Adrenal gland (tissue), 5 donors: ENCODE measurements at regions not wholly inside any gene's neighbourhood (a gene's known extent, or its start where the extent isn't known, plus 50 kb on each side); places are given as distances from the start of the nearest gene placed in this dataset.

ENCODE experiments used
- CTCF ChIP-seq, 6 experiments: fragments of 450-650 bp in 4 of 6; fragments of 200-600 bp in 2 of 6; sonication (generic) in 1 of 6; IDR thresholded peaks; 1 replicate in 5 of 6; 2 replicates in 1 of 6; pipeline versions ENCODE4 v1.5.1 to v1.8.0; 2016 to 2021; ENCODE audit warnings: antibody characterized with exemption in 6 of 6, mild to moderate bottlenecking in 2 of 6, moderate library complexity in 1 of 6
- POLR2A ChIP-seq, 2 donors: fragments of 450-650 bp; IDR thresholded peaks; one replicate each; pipeline ENCODE4 v1.6.1; 2017; ENCODE audit warnings: antibody characterized with exemption in 2 of 2, mild to moderate bottlenecking in 2 of 2, moderate library complexity in 1 of 2
- donor health status: DM: no; HTN: no; CAD: no.

- TF ChIP-seq CTCF (IDR thresholded peaks at IDR 0.05) (no peak), POLR2A (IDR thresholded peaks at IDR 0.05) (no peak)
Observed at GRCh38 chr2:48081317-48081628, 175.0 kb upstream of the FBXO11 start.
